NCI-H774 (cell line): ENCODE measurements at regions not wholly inside any gene's neighbourhood (a gene's known extent, or its start where the extent isn't known, plus 50 kb on each side); places are given as distances from the start of the nearest gene placed in this dataset.

ENCODE experiments used
- DNase-seq: peaks from one replicate; lab custom pipeline; 2025; lab: John Stamatoyannopoulos, UW

GRCh38 chr2:176733698-176734430 is 464.6 kb downstream of the MTX2 start:
- no peak for DNase-seq

GRCh38 chr2:176734868-176735267 is 465.6 kb downstream of the MTX2 start:
- no peak for DNase-seq

- no peak for DNase-seq
These were observed 470.3 kb upstream of the HNRNPA3 start for GRCh38 chr2:176742271-176742670.

- DNase-seq = no peak
These were observed 468.9 kb upstream of the HNRNPA3 start for GRCh38 chr2:176743671-176744070.

GRCh38 chr2:176744146-176744545 is 468.4 kb upstream of the HNRNPA3 start:
- peak; percentile 17 for DNase-seq

GRCh38 chr2:176745543-176746200 is 466.9 kb upstream of the HNRNPA3 start:
- no peak for DNase-seq

- DNase-seq = no peak
These were observed 466.2 kb upstream of the HNRNPA3 start for GRCh38 chr2:176746411-176746810.

- no peak for DNase-seq
These were observed 465.1 kb upstream of the HNRNPA3 start for GRCh38 chr2:176747506-176747905.

GRCh38 chr2:176747928-176748327 is 464.7 kb upstream of the HNRNPA3 start:
- DNase-seq = no peak

- DNase-seq = no peak
These were observed 463.9 kb upstream of the HNRNPA3 start for GRCh38 chr2:176748662-176749061.

GRCh38 chr2:176751314-176752227 is 461.0 kb upstream of the HNRNPA3 start:
- DNase-seq = no peak

- no peak for DNase-seq
These were observed 460.3 kb upstream of the HNRNPA3 start for GRCh38 chr2:176752295-176752694.

- no peak for DNase-seq
These were observed 459.4 kb upstream of the HNRNPA3 start for GRCh38 chr2:176753205-176753604.

GRCh38 chr2:176753752-176754474 is 458.7 kb upstream of the HNRNPA3 start:
- DNase-seq = no peak

- DNase-seq = no peak
These were observed 457.0 kb upstream of the HNRNPA3 start for GRCh38 chr2:176755537-176756135.

GRCh38 chr2:176758426-176758825 is 454.2 kb upstream of the HNRNPA3 start:
- DNase-seq = no peak

GRCh38 chr2:176760439-176760838 is 452.2 kb upstream of the HNRNPA3 start:
- no peak for DNase-seq

GRCh38 chr2:176763130-176763529 is 449.5 kb upstream of the HNRNPA3 start:
- DNase-seq = no peak

- DNase-seq = no peak
These were observed 448.7 kb upstream of the HNRNPA3 start for GRCh38 chr2:176763851-176764404.

- DNase-seq = no peak
These were observed 447.7 kb upstream of the HNRNPA3 start for GRCh38 chr2:176764921-176765320.

GRCh38 chr2:176766005-176766404 is 446.6 kb upstream of the HNRNPA3 start:
- DNase-seq = no peak
